GM12878 (cell line): ENCODE measurements at regions not wholly inside any gene's neighbourhood (a gene's known extent, or its start where the extent isn't known, plus 50 kb on each side); places are given as distances from the start of the nearest gene placed in this dataset.

ENCODE experiments used
- ATAC-seq: fragments of 200-7000 bp; cut with Tn5 transposase; 3 replicates; pipeline ENCODE4 v1.9.1; 2020; ENCODE audit warnings: mild to moderate bottlenecking, moderate library complexity
- BruUV-seq: library from RNA; stranded (reverse); fragments of 400-500 nt; replicated peaks from 2 replicates; lab custom pipeline; 2021; lab: Mats Ljungman, UMichigan
- CTCF ChIA-PET: fragments of 300-600 bp; sonication (Branson Sonifier 250); formaldehyde crosslinking; extraction: SDS; loops from one replicate; lab custom pipeline; 2021; ENCODE audit warnings: inconsistent platforms; lab: Yijun Ruan, JAX
- POLR2A ChIA-PET: fragments of 350-600 bp; formaldehyde crosslinking; extraction: SDS; loops from one replicate; lab custom pipeline; 2021; ENCODE audit warnings: inconsistent platforms; lab: Charles Lee
- RAD21 ChIA-PET: fragments of 300-600 bp; sonication (Branson Sonifier 250); formaldehyde crosslinking; loops from one replicate; lab custom pipeline; 2023; ENCODE audit warnings: antibody characterized with exemption; ENCODE audit not compliant: unreplicated experiment; lab: Charles Lee
- SMC1A ChIA-PET: fragments of 300-600 bp; sonication (Branson Sonifier 250); formaldehyde crosslinking; loops from one replicate; lab custom pipeline; 2023; ENCODE audit not compliant: unreplicated experiment, uncharacterized antibody; lab: Charles Lee
- DNase-seq: peaks from one replicate; pipeline ENCODE4 v3.0.0-alpha.2; 2011; ENCODE audit warnings: low read depth, low spot score
- FAIRE-seq: peaks from 3 replicates; lab custom pipeline; 2011; peaks lifted over from hg19 to GRCh38; lab: Jason Lieb, UNC
- H2AFZ ChIP-seq: 2 replicates; pipeline ENCODE4 v1.6.0; 2011; ENCODE audit warnings: low read depth, low read length, control low read depth; ENCODE audit not compliant: control insufficient read depth
- H3K27ac ChIP-seq: 2 replicates; pipeline ENCODE4 v1.5.1; 2011; ENCODE audit warnings: control low read depth; ENCODE audit not compliant: control insufficient read depth, insufficient read depth
- H3K27me3 ChIP-seq, 2 experiments: replicated peaks in 1 of 2; 2 replicates each; pipeline versions ENCODE4 v1.6.0 to v1.6.1; 2011; ENCODE audit warnings: low read length in 1 of 2; ENCODE audit not compliant: control insufficient read depth in 2 of 2, insufficient read depth in 2 of 2
- H3K36me3 ChIP-seq, 2 experiments: 2 replicates each; pipeline ENCODE4 v1.5.1; 2011; ENCODE audit warnings: low read length in 1 of 2; ENCODE audit not compliant: control insufficient read depth in 2 of 2, insufficient read depth in 2 of 2
- H3K4me1 ChIP-seq: 2 replicates; pipeline ENCODE4 v1.6.1; 2011; ENCODE audit warnings: mild to moderate bottlenecking, low read length, moderate library complexity, mixed read lengths; ENCODE audit not compliant: control insufficient read depth, insufficient read depth
- H3K4me2 ChIP-seq: 2 replicates; pipeline ENCODE4 v1.6.0; 2011; ENCODE audit warnings: control low read depth; ENCODE audit not compliant: control insufficient read depth, insufficient read depth
- H3K4me3 ChIP-seq: fragments of 200-600 bp; sonication (generic); 2 replicates; pipeline ENCODE4 v1.5.1; 2016
- H3K79me2 ChIP-seq: 2 replicates; pipeline ENCODE4 v1.6.0; 2011; ENCODE audit warnings: low read length; ENCODE audit not compliant: control insufficient read depth, insufficient read depth
- H3K9ac ChIP-seq: 2 replicates; pipeline ENCODE4 v1.8.0; 2011; ENCODE audit warnings: low read length, control low read depth, mixed read lengths; ENCODE audit not compliant: control insufficient read depth, insufficient read depth
- H3K9me3 ChIP-seq: replicated peaks from 3 replicates; pipeline ENCODE4 v1.5.1; 2011; ENCODE audit warnings: mild to moderate bottlenecking, low read length; ENCODE audit not compliant: control insufficient read depth, insufficient read depth
- H4K20me1 ChIP-seq: 2 replicates; pipeline ENCODE4 v1.6.0; 2011; ENCODE audit not compliant: control insufficient read depth, insufficient read depth
- ASH2L ChIP-seq: fragments of 300-600, 200-600 bp; sonication (generic); IDR thresholded peaks from 2 replicates; pipeline ENCODE4 v1.6.1; 2017; ENCODE audit warnings: low read depth, mild to moderate bottlenecking, borderline replicate concordance
- BCLAF1 ChIP-seq: fragments of 450-650 bp; IDR thresholded peaks from 2 replicates; pipeline ENCODE4 v1.6.1; 2017; ENCODE audit warnings: antibody characterized with exemption, mild to moderate bottlenecking, moderate library complexity
- CBFB ChIP-seq: IDR thresholded peaks from 2 replicates; pipeline ENCODE4 v1.6.1; 2016; ENCODE audit warnings: antibody characterized with exemption, low read depth
- CTCF ChIP-seq, 3 experiments: IDR thresholded peaks in 2 of 3; conservative IDR thresholded peaks in 1 of 3; 2 replicates each; pipeline ENCODE4 v1.5.1; 2011; ENCODE audit warnings: low read depth in 3 of 3, low read length in 3 of 3, mild to moderate bottlenecking in 3 of 3, control low read depth in 2 of 3, moderate library complexity in 2 of 3, inconsistent platforms in 1 of 3, mixed read lengths in 1 of 3; ENCODE audit not compliant: control insufficient read depth in 2 of 3, insufficient read depth in 1 of 3; ENCODE audit errors: extremely low read depth in 1 of 3
- ESRRA ChIP-seq: IDR thresholded peaks from 2 replicates; pipeline ENCODE4 v1.6.1; 2012; ENCODE audit warnings: mild to moderate bottlenecking, low read length, improper control_type of control experiment
- GABPA ChIP-seq: IDR thresholded peaks from 2 replicates; pipeline ENCODE4 v1.6.1; 2014; ENCODE audit warnings: antibody characterized with exemption, low read depth, mild to moderate bottlenecking, inconsistent platforms
- HSF1 ChIP-seq: fragments of 150-350 bp; IDR thresholded peaks from 2 replicates; pipeline ENCODE4 v1.6.1; 2014; ENCODE audit warnings: mild to moderate bottlenecking, low read depth, low read length
- RCOR1 ChIP-seq: conservative IDR thresholded peaks from 2 replicates; pipeline ENCODE4 v1.6.1; 2012; ENCODE audit warnings: low read depth, low read length, improper control_type of control experiment
- WGBS: methylation state at CpG from one replicate; pipeline ENCODE4 v1.1.6; 2016; ENCODE audit warnings: low lambda C conversion rate; ENCODE audit not compliant: insufficient replicate concordance, insufficient coverage; ENCODE audit errors: missing lambda C conversion rate; 5-methylcytosine and 5-hydroxymethylcytosine counted together
- in situ Hi-C: fragments of 300-500 bp; cut with MboI; formaldehyde crosslinking; loops from 9 replicates; pipeline ENCODE4 v1.14.3; 2018; ENCODE audit warnings: mixed read lengths
- intact Hi-C: fragments of 100-400 bp; cut with micrococcal nuclease; formaldehyde crosslinking; loops from one replicate; pipeline ENCODE4 v1.14.2; 2022; ENCODE audit not compliant: unreplicated experiment

- ChIA-PET RAD21 (interaction anchor here (0.9 to 1.1 kb wide), 2 partner anchors 67 to 176 kb away, joined by 3 to 4 read pairs; no protein-coding TSS in a partner anchor), SMC1A (no interaction called here), POLR2A (no interaction called here), CTCF (no interaction called here)
- no peak overlapping the region for H3K4me3 ChIP-seq
- H3K9me3 ChIP-seq: no peaks in the 10 kb centered on the region
- DNase-seq (no peak), FAIRE-seq (no peak), ATAC-seq (no peak)
- in situ Hi-C loops: no loop called here
- no peaks in the 10 kb centered on the region for H3K4me1 ChIP-seq
- H3K27me3 ChIP-seq: no peaks in the 10 kb centered on the region; a peak in 1 of 4 replicates
- H2AFZ ChIP-seq: no peak overlapping the region
- H3K36me3 ChIP-seq: no peaks in the 10 kb centered on the region
- H3K79me2 ChIP-seq: no peaks in the 10 kb centered on the region
- no TSS peak for BruUV-seq
- no peak for TF ChIP-seq BCLAF1
- no peak for TF ChIP-seq GABPA
- no peak for TF ChIP-seq RCOR1
- no peak for TF ChIP-seq CBFB
- no peak overlapping the region for H3K9ac ChIP-seq
- intact Hi-C loops: no loop called here
- H4K20me1 ChIP-seq: no peaks in the 10 kb centered on the region
- no peak overlapping the region for H3K4me2 ChIP-seq
- H3K27ac ChIP-seq: no peak overlapping the region
- WGBS: 30% methylated on average over 3 of the region's 3 CpGs
Measured at GRCh38 chr9:107685376-107685775, 195.8 kb upstream of the KLF4 start.

- Histone ChIP-seq H3K79me2 (no peaks in the 10 kb centered on the region), H4K20me1 (no peaks in the 10 kb centered on the region), H3K9ac (no peak overlapping the region), H3K27me3 (no peaks in the 10 kb centered on the region; a peak in 1 of 4 replicates), H2AFZ (no peak overlapping the region), H3K4me3 (no peak overlapping the region), H3K4me2 (no peak overlapping the region), H3K9me3 (no peaks in the 10 kb centered on the region), H3K4me1 (no peaks in the 10 kb centered on the region), H3K27ac (no peak overlapping the region), H3K36me3 (no peaks in the 10 kb centered on the region)
- ATAC-seq (no peak), FAIRE-seq (no peak), DNase-seq (no peak)
- ChIA-PET POLR2A (no interaction called here), RAD21 (no interaction called here), SMC1A (interaction anchor here (1.3 kb wide), 1 partner anchor 7 kb away, joined by 3 read pairs; no protein-coding TSS in a partner anchor), CTCF (no interaction called here)
- intact Hi-C loops: no loop called here
- in situ Hi-C loops: no loop called here
- WGBS: 55% methylated on average over 6 of the region's 6 CpGs
- BruUV-seq: no TSS peak
- TF ChIP-seq CTCF (IDR thresholded peaks at IDR 0.05 in 2 of 3, conservative IDR thresholded peaks at IDR 0.05 in 1 of 3; ENCODE audit: control insufficient read depth in 2 of 3, extremely low read depth in 1 of 3, insufficient read depth in 1 of 3, low read depth in 3 of 3, low read length in 3 of 3) (no peak), HSF1 (no peak), ESRRA (no peak), ASH2L (no peak)
Measured at GRCh38 chr9:107684224-107684623, 194.7 kb upstream of the KLF4 start.
